RWPE2 (cell line): ENCODE measurements at regions not wholly inside any gene's neighbourhood (a gene's known extent, or its start where the extent isn't known, plus 50 kb on each side); places are given as distances from the start of the nearest gene placed in this dataset.

Experiments
- ATAC-seq: fragments of 200-7000 bp; cut with Tn5 transposase; 3 replicates; pipeline ENCODE4 v1.9.1; 2021; ENCODE audit warnings: low read depth
- DNase-seq: peaks from one replicate; pipeline ENCODE4 v3.0.0-alpha.2; 2020; ENCODE audit warnings: low spot score
- H3K27ac ChIP-seq: fragments of 450-650 bp; 2 replicates; pipeline ENCODE4 v1.5.1; 2017; ENCODE audit warnings: mild to moderate bottlenecking; ENCODE audit not compliant: poor library complexity, severe bottlenecking
- H3K27me3 ChIP-seq: fragments of 250-450 bp; sonication (Bioruptor Pico); 2 replicates; pipeline ENCODE4 v1.5.1; 2021; ENCODE audit warnings: mild to moderate bottlenecking, moderate library complexity; ENCODE audit not compliant: insufficient read depth, poor library complexity, severe bottlenecking
- H3K36me3 ChIP-seq: fragments of 250-450 bp; sonication (Bioruptor Pico); 2 replicates; pipeline ENCODE4 v1.5.1; 2020; ENCODE audit warnings: low read depth, mild to moderate bottlenecking, moderate library complexity
- H3K4me1 ChIP-seq: fragments of 250-450 bp; sonication (Bioruptor Pico); 2 replicates; pipeline ENCODE4 v1.5.1; 2021; ENCODE audit warnings: mild to moderate bottlenecking, moderate library complexity; ENCODE audit not compliant: insufficient read depth, poor library complexity, severe bottlenecking
- H3K4me3 ChIP-seq: fragments of 250-450 bp; sonication (Bioruptor Pico); 2 replicates; pipeline ENCODE4 v1.5.1; 2021; ENCODE audit warnings: mild to moderate bottlenecking, moderate library complexity; ENCODE audit not compliant: severe bottlenecking
- H3K9me3 ChIP-seq: fragments of 250-450 bp; sonication (Bioruptor Pico); 2 replicates; pipeline ENCODE4 v1.5.1; 2021; ENCODE audit warnings: mild to moderate bottlenecking, moderate library complexity; ENCODE audit not compliant: severe bottlenecking
- CTCF ChIP-seq: fragments of 450-650 bp; IDR thresholded peaks from one replicate; pipeline ENCODE4 v1.5.1; 2017; ENCODE audit warnings: mild to moderate bottlenecking, moderate library complexity; ENCODE audit not compliant: poor library complexity, severe bottlenecking

- no peaks in the 10 kb centered on the region for H3K4me1 ChIP-seq
- ATAC-seq (no peak), DNase-seq (no peak)
- H3K36me3 ChIP-seq: no peaks in the 10 kb centered on the region
- no peak overlapping the region for H3K27ac ChIP-seq
- H3K4me3 ChIP-seq: no peak overlapping the region
- no peaks in the 10 kb centered on the region for H3K27me3 ChIP-seq
- TF ChIP-seq CTCF: no peak
- no peaks in the 10 kb centered on the region for H3K9me3 ChIP-seq
These were observed 296.4 kb downstream of the GPAT3 start for GRCh38 chr4:83832110-83832825.

- Histone ChIP-seq H3K9me3 (no peaks in the 10 kb centered on the region), H3K4me3 (no peak overlapping the region), H3K27me3 (no peaks in the 10 kb centered on the region), H3K27ac (no peak overlapping the region), H3K36me3 (no peaks in the 10 kb centered on the region), H3K4me1 (no peaks in the 10 kb centered on the region)
- DNase-seq (no peak), ATAC-seq (no peak)
- no peak for TF ChIP-seq CTCF
These were observed 295.7 kb downstream of the GPAT3 start for GRCh38 chr4:83831588-83831987.

- ATAC-seq: no peak
- H3K4me1 ChIP-seq: no peaks in the 10 kb centered on the region
- no peak for DNase-seq
- no peaks in the 10 kb centered on the region for H3K27me3 ChIP-seq
- H3K4me3 ChIP-seq: no peak overlapping the region
- H3K9me3 ChIP-seq: no peaks in the 10 kb centered on the region
- TF ChIP-seq CTCF: no peak
- H3K27ac ChIP-seq: no peak overlapping the region
- no peaks in the 10 kb centered on the region for H3K36me3 ChIP-seq
These were observed 294.4 kb downstream of the GPAT3 start for GRCh38 chr4:83830138-83830888.

GRCh38 chr4:83828601-83829000 is 292.7 kb downstream of the GPAT3 start:
- no peak for TF ChIP-seq CTCF
- Histone ChIP-seq H3K36me3 (no peaks in the 10 kb centered on the region), H3K27me3 (no peaks in the 10 kb centered on the region), H3K4me3 (no peak overlapping the region), H3K4me1 (no peaks in the 10 kb centered on the region), H3K9me3 (no peaks in the 10 kb centered on the region), H3K27ac (no peak overlapping the region)
- DNase-seq: no peak
- ATAC-seq: no peak

GRCh38 chr4:83821493-83821892 is 285.6 kb downstream of the GPAT3 start:
- no peak for TF ChIP-seq CTCF
- no peak overlapping the region for H3K4me3 ChIP-seq
- no peaks in the 10 kb centered on the region for H3K27me3 ChIP-seq
- peaks cover 6% of the 10 kb centered on the region for H3K9me3 ChIP-seq
- no peak for ATAC-seq
- DNase-seq: no peak
- H3K27ac ChIP-seq: no peak overlapping the region
- no peaks in the 10 kb centered on the region for H3K4me1 ChIP-seq
- H3K36me3 ChIP-seq: no peaks in the 10 kb centered on the region
